GM18868 (cell line): ENCODE measurements at regions not wholly inside any gene's neighbourhood (a gene's known extent, or its start where the extent isn't known, plus 50 kb on each side); places are given as distances from the start of the nearest gene placed in this dataset.

Experiments used
- ATAC-seq: cut with Tn5 transposase; IDR thresholded peaks from one replicate; pipeline ENCODE4 v1.9.1; 2021; ENCODE audit warnings: mild to moderate bottlenecking, moderate library complexity; ENCODE audit not compliant: unreplicated experiment

- no peak for ATAC-seq
These were observed 292.3 kb upstream of the SIX2 start for GRCh38 chr2:45301307-45302277.

DNA sequence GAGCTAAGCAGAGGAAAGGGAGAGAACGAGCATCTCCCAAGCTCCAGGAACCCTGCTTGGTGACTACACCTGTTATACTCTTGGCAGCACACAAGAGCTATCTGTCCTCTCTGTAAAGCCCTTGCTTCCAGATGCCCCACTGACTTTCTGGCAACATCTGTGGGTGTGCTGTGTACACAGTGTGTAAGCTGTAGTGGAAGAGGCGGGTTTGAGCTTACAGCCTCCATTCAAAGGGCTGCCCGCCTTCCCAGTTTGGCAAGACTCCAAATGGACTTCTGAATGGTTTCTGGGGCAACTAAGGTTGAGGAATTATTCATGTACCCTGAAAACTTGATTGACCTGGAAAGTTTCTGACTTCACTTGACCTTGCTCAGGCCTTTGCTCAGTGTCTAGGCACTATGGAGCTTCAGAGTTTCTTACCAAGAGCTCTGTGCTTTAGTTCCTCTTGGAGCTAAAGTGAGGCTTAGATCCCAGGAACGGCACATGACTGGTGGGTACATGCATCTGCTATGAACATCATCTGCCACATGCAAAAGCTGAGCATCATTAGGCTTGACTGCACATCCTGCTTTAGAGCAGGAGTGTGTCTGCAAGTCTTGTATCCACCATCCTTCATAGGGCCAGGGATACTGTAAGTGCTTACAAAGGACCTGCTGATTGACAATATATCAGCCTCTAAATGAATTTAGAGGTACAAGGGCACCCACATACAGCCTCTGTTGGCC lies 290.9 kb upstream of the SIX2 start:
- ATAC-seq: no peak

GRCh38 chr2:45299361-45299760 lies 290.1 kb upstream of the SIX2 start:
- no peak for ATAC-seq

DNA sequence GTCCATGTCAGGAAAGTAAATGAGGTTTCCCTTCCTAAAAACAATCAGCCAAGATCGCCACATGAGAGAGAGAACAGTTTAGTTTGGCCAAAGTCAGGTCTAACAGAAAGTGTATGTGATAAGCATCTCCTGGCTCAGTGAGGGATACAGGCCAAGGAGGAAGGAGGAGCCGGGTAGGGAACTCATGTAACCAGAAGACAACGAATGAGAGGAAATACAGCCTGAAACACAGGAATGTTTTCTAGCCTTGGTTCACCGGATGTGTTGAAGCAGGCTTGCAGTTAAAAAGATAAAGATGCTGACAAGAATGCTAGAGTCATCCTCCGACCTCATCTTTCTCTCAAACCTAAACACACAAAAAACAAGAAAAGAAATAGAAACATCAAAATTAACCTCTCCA lies 283.9 kb upstream of the SIX2 start:
- ATAC-seq: no peak

DNA sequence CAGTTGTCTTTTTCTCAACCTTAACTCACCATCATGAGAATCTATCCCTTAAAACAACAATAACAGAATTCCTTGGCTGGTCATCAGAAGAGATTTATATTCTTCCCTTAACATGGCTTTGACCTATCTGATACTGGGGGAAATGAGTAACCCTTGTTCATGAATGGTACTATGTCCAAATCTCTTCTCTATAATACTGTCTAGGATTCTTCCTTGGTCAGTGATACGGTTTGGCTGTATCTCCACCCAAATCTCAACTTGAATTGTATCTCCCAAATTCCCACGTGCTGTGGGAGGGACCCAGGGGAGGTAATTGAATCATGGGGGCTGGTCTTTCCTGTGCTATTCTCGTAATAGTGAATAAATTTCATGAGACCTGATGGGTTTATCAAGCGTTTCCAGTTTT lies 282.0 kb upstream of the SIX2 start:
- no peak for ATAC-seq

GRCh38 chr2:45289997-45290709 lies 280.9 kb upstream of the SIX2 start:
- peak; percentile 58 for ATAC-seq

GRCh38 chr2:45288532-45289417 lies 279.5 kb upstream of the SIX2 start:
- ATAC-seq: no peak

DNA sequence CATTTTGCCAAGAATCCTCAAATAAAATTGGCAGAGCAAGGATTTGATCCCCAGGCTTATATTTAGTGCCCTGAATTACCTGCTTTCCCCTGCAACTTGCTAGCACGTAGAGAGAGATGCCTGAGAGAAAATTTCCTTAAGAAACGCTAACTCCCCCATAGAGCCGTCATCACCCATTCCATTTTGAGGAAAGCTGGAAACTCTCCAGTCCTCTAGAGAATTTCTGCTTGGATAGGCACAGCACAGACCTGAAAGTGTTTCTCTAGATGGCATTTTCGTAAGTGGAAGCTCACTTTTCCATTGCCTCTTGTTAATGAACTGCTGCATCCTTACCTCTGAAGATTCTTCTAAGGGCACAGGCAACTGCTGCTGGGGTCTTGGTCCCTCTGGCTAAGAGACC lies 277.8 kb upstream of the SIX2 start:
- no peak for ATAC-seq

DNA sequence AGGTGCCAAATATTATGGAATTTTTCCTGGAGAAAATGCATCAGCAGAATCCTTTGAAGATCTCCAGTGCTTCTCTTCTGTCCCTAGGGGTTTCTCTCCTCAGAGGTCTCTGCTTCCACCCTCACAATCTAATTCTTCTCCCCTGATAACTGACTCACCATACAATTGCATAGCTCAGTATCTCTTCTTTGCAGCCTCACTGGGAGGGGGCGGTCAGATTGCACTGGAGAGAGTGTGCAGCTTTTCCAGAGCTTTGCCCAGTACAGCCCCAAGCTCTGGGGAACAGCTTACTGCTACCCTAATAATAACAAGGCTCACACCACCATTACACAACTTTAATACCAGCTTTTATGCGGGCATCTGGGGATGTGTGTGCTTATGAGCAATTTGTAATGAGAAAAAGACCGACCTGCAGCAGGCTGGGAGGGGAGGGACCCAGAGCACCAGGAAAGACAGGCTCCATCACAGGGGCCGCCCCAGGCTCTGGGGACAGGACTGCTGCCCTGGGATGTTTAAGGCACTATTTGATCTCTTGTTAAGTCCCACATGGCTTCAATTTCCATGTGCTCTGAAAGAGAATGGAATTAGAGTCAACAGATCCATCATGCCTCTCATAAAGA lies 276.6 kb upstream of the SIX2 start:
- ATAC-seq: no peak

DNA sequence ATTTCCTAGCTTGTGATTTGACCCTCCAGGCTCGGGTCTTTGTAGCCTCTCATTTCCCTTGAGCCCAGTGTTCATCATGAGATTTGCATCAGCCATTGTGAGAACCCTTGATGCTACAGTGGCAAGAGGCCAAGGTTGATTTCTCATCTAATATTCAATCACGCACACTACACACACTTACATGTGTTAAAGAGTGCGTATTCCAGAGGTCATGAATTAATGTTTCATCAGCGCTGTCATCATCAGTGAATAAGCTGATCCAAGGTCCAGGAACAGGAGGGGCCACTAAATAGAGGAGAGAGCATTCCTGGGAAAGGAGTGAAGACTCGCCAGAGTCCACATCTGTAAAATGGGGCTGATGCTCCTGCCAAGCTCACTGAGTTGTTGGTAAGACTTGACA lies 276.1 kb upstream of the SIX2 start:
- no peak for ATAC-seq

- ATAC-seq: no peak
These were observed 275.4 kb upstream of the SIX2 start for GRCh38 chr2:45284621-45284995.

- ATAC-seq: no peak
These were observed 274.7 kb upstream of the SIX2 start for GRCh38 chr2:45283764-45284620.

DNA sequence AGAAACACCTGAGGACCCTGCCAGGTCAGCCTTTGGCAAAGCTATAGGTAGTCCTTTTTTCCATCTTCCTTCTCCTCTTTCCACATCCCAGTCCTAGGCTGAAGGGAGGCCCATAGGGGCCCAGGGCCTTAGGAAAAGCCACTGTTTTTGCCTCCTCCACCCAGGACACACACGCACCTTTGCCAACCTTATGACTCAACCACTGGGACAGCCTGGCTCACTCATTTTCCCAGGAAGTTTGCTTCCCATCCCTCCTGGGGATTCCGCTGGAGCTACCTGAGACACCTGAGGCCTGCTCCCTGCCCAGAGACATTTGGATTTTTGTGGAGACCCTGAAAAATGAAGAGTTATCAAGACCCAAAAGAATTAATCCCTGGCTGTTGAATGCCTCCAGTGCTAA lies 273.4 kb upstream of the SIX2 start:
- no peak for ATAC-seq

GRCh38 chr2:45281311-45281710 lies 272.1 kb upstream of the SIX2 start:
- ATAC-seq: no peak

DNA sequence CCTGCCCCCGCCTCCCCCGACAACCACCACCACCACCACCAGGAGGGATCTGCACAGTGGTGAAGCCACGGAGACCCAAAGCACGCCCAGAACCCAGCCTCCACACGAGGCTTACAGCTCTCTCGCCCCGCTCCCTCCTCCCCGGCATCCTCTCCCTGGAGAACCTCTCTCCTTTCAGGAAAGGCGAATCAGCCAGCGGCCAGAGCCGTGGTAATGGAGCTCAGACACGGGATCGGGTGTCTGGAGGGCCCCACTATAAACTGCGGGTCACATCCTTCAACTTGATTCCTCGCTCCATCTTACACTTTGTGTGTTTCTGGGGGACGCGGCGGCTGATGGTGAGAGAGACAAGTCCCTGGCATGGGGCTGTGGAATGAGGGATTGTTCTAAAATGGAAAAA lies 271.5 kb upstream of the SIX2 start:
- ATAC-seq: no peak

DNA sequence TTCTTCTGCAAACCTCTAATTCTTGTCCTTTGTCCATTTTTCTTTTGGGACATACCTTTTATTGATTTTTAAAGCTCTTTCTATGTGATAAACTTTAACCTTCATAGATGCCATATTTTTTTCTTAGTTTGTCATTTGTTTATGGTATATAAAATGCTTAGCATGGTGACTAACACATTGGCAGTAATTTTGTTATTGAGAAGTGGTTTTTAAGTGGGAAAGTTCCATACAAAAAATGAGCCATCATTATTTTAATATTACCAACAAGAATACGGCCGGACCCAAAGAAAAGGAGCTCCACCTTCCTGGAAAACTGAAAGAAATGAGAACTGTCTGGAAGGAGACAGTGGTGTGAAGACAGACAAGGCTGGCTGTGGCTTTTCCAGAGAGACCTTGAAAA lies 270.1 kb upstream of the SIX2 start:
- ATAC-seq: no peak

DNA sequence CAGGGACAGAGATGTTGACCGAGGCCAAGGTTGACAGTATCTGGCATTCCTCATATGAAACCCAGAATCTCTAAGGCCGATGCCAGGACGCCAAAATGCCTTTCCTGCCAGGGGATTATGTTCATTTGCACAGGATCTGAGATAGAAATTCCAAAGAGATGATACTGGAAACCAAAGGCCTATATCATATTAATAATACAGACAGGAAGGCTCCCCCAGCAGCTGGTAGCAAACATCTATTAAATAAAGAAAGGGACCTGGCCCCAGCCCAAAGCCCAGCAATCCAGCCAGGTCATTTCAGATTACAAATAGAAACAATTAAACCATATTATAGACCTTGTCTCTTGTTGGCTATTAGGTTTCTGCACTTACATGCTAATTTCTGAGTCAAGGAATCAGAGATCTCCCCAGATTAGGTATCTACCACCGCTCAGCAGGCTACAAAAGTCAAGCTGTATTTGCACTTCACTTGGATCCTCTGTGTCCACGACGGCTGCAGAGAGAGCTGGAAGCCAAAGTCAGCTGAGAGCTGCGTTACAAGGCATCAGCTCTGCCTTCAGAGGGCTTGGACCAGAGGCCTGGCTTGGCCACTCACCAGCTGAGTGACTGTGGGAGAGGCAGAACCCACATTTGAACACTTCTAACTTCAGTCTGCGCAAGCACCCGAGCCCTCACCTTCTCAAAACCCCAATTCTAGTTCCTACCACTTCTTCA lies 269.3 kb upstream of the SIX2 start:
- no peak for ATAC-seq

GRCh38 chr2:45276914-45277313 lies 267.7 kb upstream of the SIX2 start:
- no peak for ATAC-seq

- ATAC-seq: no peak
These were observed 266.6 kb upstream of the SIX2 start for GRCh38 chr2:45275806-45276205.
